OCI-LY3 (cell line): ENCODE measurements at regions not wholly inside any gene's neighbourhood (a gene's known extent, or its start where the extent isn't known, plus 50 kb on each side); places are given as distances from the start of the nearest gene placed in this dataset.
"Not testable (repeated sequence)": the region's sequence is repeated elsewhere in the genome, so short reads cannot be mapped to it uniquely, and the experiment has no call there.

ENCODE experiments used
- H2AFZ ChIP-seq: fragments of 200-600, 300-600 bp; shearing (Covaris generic); 2 replicates; pipeline ENCODE4 v1.6.0; 2014; ENCODE audit warnings: antibody characterized with exemption, low read depth, low read length
- H3K27ac ChIP-seq: fragments of 200-600, 300-600 bp; sonication (generic); 2 replicates; pipeline ENCODE4 v1.5.1; 2014; ENCODE audit warnings: mild to moderate bottlenecking, low read length, moderate library complexity, mixed read lengths
- H3K27me3 ChIP-seq: fragments of 200-600, 300-600 bp; sonication (generic); 2 replicates; pipeline ENCODE4 v1.6.1; 2014; ENCODE audit warnings: low read depth, low read length, mixed read lengths
- H3K36me3 ChIP-seq: fragments of 200-600, 300-600 bp; sonication (generic); replicated peaks from 2 replicates; pipeline ENCODE3; 2014; ENCODE audit warnings: low read depth, low read length, mixed read lengths
- H3K4me1 ChIP-seq: fragments of 300-600, 200-600 bp; sonication (generic); 2 replicates; pipeline ENCODE4 v1.6.1; 2014; ENCODE audit warnings: low read length, mixed read lengths
- H3K4me2 ChIP-seq: fragments of 200-600, 300-600 bp; sonication (generic); 2 replicates; pipeline ENCODE4 v1.6.1; 2014; ENCODE audit warnings: low read length, mixed read lengths
- H3K4me3 ChIP-seq: fragments of 300-600, 200-600 bp; sonication (generic); 2 replicates; pipeline ENCODE4 v1.5.1; 2014; ENCODE audit warnings: antibody characterized with exemption, mild to moderate bottlenecking, low read length, moderate library complexity
- H3K79me2 ChIP-seq: fragments of 300-600, 200-600 bp; shearing (Covaris generic); 2 replicates; pipeline ENCODE4 v1.6.1; 2014; ENCODE audit warnings: mild to moderate bottlenecking, low read length, mixed read lengths
- H3K9ac ChIP-seq: fragments of 300-600, 200-600 bp; shearing (Covaris generic); 2 replicates; pipeline ENCODE4 v1.6.0; 2014; ENCODE audit warnings: mild to moderate bottlenecking, low read length, moderate library complexity
- H3K9me3 ChIP-seq: fragments of 200-600, 300-600 bp; shearing (Covaris generic); 2 replicates; pipeline ENCODE4 v1.6.1; 2014; ENCODE audit warnings: low read length, mixed read lengths; ENCODE audit not compliant: insufficient read depth
- H4K20me1 ChIP-seq: fragments of 200-600, 300-600 bp; sonication (generic); 2 replicates; pipeline ENCODE4 v1.6.1; 2016; ENCODE audit warnings: low read length, mixed read lengths; ENCODE audit not compliant: insufficient read depth
- EZH2phosphoT487 ChIP-seq: fragments of 200-600 bp; shearing (Covaris generic); IDR thresholded peaks from 2 replicates; pipeline ENCODE4 v1.6.1; 2018; ENCODE audit warnings: antibody characterized with exemption, mixed run types, low read depth
- TF ChIP-seq, protein P1 (sequence below): fragments of 200-600, 300-600 bp; sonication (generic); IDR thresholded peaks from 2 replicates; pipeline ENCODE4 v1.5.1; 2014; ENCODE audit warnings: antibody characterized with exemption, low read length, low read depth

DNA sequence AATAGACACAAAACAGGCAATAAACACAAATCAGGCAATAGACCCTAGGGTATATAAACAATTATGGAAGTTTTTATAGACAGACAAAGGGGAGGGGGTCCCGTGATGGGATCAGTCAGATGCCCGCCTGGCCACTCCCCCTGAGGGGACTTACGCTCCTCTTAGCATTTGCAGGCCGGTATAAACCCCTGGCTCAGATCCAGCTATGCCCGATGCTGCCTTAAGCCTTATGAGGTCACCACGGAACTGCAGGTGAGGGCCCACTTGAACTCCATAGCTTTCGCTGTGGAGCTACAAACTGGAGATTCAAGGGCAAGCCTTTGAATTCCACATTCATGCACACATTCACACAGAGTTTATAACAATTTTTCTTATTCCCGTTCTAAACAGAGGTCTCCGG is 340.5 kb upstream of the USP9Y start:
- no peak overlapping the region for H2AFZ ChIP-seq
- no peaks in the 10 kb centered on the region for H4K20me1 ChIP-seq
- H3K4me3 ChIP-seq = no peak overlapping the region
- no peak overlapping the region for H3K9ac ChIP-seq
- H3K79me2 ChIP-seq = no peaks in the 10 kb centered on the region
- no peaks in the 10 kb centered on the region for H3K9me3 ChIP-seq
- no peak overlapping the region for H3K27ac ChIP-seq
- TF ChIP-seq, protein P1, sequence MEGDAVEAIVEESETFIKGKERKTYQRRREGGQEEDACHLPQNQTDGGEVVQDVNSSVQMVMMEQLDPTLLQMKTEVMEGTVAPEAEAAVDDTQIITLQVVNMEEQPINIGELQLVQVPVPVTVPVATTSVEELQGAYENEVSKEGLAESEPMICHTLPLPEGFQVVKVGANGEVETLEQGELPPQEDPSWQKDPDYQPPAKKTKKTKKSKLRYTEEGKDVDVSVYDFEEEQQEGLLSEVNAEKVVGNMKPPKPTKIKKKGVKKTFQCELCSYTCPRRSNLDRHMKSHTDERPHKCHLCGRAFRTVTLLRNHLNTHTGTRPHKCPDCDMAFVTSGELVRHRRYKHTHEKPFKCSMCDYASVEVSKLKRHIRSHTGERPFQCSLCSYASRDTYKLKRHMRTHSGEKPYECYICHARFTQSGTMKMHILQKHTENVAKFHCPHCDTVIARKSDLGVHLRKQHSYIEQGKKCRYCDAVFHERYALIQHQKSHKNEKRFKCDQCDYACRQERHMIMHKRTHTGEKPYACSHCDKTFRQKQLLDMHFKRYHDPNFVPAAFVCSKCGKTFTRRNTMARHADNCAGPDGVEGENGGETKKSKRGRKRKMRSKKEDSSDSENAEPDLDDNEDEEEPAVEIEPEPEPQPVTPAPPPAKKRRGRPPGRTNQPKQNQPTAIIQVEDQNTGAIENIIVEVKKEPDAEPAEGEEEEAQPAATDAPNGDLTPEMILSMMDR = no peak
- no peak for TF ChIP-seq EZH2phosphoT487
- H3K4me2 ChIP-seq = no peak overlapping the region
- no peaks in the 10 kb centered on the region for H3K4me1 ChIP-seq
- H3K36me3 ChIP-seq = no peaks in the 10 kb centered on the region
- no peaks in the 10 kb centered on the region for H3K27me3 ChIP-seq

DNA sequence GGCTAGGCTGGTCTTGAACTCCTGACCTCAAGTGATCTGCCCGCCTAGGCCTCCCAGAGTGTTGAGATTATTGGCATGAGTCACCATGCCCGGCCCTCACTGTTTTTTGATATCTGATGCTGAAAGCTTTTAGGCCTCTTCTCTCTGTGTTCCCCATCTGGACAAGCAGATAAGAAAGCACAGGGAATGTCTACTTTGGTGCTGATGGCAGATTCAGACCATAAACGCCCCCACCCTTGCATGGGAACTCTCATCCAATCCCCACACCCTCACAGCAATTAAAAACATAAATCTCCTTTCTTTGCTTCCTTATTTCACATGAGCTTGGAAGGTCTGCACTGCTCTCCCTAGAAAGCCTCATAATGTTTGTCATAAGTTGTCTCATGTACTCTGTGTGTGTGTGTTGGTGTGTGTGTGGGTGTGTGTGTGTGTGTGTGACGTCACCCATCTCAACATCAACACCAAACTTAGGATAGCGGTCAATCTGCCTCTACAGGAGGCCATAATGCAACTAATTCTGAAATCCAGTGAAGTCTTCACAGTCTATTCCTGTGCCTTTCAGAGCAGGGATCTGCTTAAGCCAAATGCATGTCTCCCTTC is 335.6 kb upstream of the USP9Y start:
- TF ChIP-seq EZH2phosphoT487 = no peak
- TF ChIP-seq, protein P1 = no peak
- H2AFZ ChIP-seq = no peak overlapping the region
- no peak overlapping the region for H3K4me3 ChIP-seq
- H3K27me3 ChIP-seq = no peaks in the 10 kb centered on the region
- no peaks in the 10 kb centered on the region for H4K20me1 ChIP-seq
- H3K4me2 ChIP-seq = no peak overlapping the region
- H3K27ac ChIP-seq = no peak overlapping the region
- no peak overlapping the region for H3K9ac ChIP-seq
- no peaks in the 10 kb centered on the region for H3K36me3 ChIP-seq
- no peaks in the 10 kb centered on the region for H3K9me3 ChIP-seq
- H3K79me2 ChIP-seq = no peaks in the 10 kb centered on the region
- no peaks in the 10 kb centered on the region for H3K4me1 ChIP-seq

DNA sequence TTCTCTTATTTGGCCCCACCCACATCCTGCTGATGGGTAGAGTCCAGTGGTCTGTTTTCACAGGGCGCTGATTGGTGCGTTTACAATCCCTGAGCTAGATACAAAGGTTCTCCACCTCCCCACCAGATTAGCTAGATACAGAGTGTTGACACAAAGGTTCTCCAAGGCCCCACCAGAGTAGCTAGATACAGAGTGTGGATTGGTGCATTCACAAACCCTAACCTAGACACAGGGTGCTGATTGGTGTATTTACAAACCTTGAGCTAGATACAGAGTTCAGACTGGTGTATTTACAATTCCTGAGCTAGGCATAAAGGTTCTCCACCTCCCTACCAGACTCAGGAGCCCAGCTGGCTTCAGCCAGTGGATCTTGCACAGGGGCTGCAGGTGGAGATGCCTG is 326.4 kb upstream of the USP9Y start:
- not testable (repeated sequence) for H3K27me3 ChIP-seq, H3K27ac ChIP-seq, H3K79me2 ChIP-seq, H2AFZ ChIP-seq, H3K9ac ChIP-seq, H3K9me3 ChIP-seq, H3K4me1 ChIP-seq, H4K20me1 ChIP-seq, H3K4me3 ChIP-seq, H3K4me2 ChIP-seq, H3K36me3 ChIP-seq

DNA sequence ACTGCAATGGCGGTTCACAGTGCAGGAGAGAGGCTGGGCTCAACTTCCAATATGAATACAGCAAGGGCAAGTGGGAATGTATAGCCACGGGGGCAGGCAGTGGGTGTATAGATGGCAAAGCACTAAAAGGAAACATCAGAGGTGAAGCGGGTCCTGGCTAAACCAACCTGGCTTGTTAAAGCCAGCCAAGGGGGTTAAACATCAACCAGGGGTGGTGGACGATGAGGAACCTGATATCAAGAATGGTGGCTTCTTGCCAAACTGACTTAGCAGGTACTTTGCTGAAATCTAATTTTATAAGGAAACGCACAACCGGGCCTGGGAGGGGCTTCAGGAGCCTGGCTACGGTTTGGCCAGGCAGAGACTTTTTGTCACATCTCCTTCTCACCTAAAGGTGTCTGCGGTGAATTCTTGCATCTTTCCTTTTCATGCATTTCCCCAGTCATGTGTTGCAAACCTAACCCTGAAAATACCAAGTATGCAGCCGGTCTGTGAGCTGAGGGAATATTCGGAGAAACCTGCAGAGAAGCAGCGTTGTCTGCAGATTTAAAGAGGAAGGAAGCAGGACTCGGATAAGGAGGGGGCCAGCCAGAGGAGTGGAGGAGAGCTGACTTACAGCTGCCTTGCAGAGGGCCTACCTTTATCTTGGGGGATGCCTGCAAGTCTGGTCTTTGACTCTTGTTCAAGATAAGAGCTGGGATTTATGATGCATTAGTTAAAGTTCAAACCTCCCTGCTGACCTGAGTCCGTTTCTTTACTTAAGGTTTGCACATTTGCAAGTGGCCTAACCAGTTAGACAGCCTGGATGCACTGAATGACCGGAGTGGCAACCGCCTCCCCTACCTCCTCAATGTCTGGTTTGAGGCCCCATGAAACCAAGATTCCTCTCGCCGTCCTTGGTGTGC is 309.1 kb upstream of the USP9Y start:
- H3K4me2 ChIP-seq, H3K4me3 ChIP-seq, H3K36me3 ChIP-seq, H4K20me1 ChIP-seq, H3K4me1 ChIP-seq, H3K79me2 ChIP-seq, H3K9ac ChIP-seq, H3K27ac ChIP-seq, H2AFZ ChIP-seq, H3K27me3 ChIP-seq, H3K9me3 ChIP-seq: not testable (repeated sequence)

DNA sequence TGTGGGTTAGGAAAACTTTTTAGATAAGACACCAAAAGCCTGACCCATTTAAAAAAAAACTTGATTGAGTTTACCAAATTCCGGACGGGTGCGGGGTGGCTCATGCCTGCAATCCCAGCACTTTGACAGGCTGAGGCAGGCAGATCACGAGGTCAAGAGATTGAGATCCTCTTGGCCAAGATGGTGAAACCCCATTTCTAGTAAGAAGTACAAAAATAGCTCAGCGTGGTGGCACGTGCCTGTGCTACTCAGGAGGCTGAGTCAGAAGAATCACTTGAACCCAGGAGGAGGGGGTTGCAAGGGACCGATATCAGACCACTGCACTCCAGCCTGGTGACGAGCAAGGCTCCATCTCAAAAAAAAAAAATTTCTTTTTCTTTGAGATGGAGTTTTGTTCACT is 307.8 kb upstream of the USP9Y start:
- no peaks in the 10 kb centered on the region for H3K79me2 ChIP-seq
- no peaks in the 10 kb centered on the region for H3K27me3 ChIP-seq
- H2AFZ ChIP-seq = no peak overlapping the region
- no peaks in the 10 kb centered on the region for H3K9me3 ChIP-seq
- no peaks in the 10 kb centered on the region for H3K4me1 ChIP-seq
- H3K4me2 ChIP-seq = no peak overlapping the region
- H3K4me3 ChIP-seq = no peak overlapping the region
- H4K20me1 ChIP-seq = no peaks in the 10 kb centered on the region
- no peak overlapping the region for H3K27ac ChIP-seq
- no peaks in the 10 kb centered on the region for H3K36me3 ChIP-seq
- TF ChIP-seq, protein P1 = no peak
- no peak for TF ChIP-seq EZH2phosphoT487
- no peak overlapping the region for H3K9ac ChIP-seq
